Activated CD8-positive, alpha-beta memory T cell treated with anti-CD3 and anti-CD28 coated beads for 4 hours (primary cell): ENCODE measurements at regions not wholly inside any gene's neighbourhood (a gene's known extent, or its start where the extent isn't known, plus 50 kb on each side); places are given as distances from the start of the nearest gene placed in this dataset.
"Not testable (repeated sequence)": the region's sequence is repeated elsewhere in the genome, so short reads cannot be mapped to it uniquely, and the experiment has no call there.

Source experiments
- DNase-seq, 2 donors: peaks; one replicate each; pipeline ENCODE4 v3.0.0-alpha.2; 2020; ENCODE audit warnings: low read depth in 2 of 2

GRCh38 chr5:14944350-14944739 is 72.8 kb upstream of the ANKH start:
- no peak for DNase-seq

GRCh38 chr5:14942212-14942611 is 70.6 kb upstream of the ANKH start:
- no peak for DNase-seq

GRCh38 chr5:14937254-14937653 is 65.7 kb upstream of the ANKH start:
- no peak for DNase-seq

- no peak for DNase-seq
Measured at GRCh38 chr5:14936588-14936987, 65.0 kb upstream of the ANKH start.

GRCh38 chr5:14935341-14935740 is 63.8 kb upstream of the ANKH start:
- DNase-seq, result no peak

- no peak for DNase-seq
Measured at GRCh38 chr5:14932902-14933469, 61.4 kb upstream of the ANKH start.

GRCh38 chr5:14930486-14930885 is 58.9 kb upstream of the ANKH start:
- DNase-seq, result no peak

- no peak for DNase-seq
Measured at GRCh38 chr5:14929293-14930065, 57.9 kb upstream of the ANKH start.

GRCh38 chr5:14928661-14929060 is 57.1 kb upstream of the ANKH start:
- DNase-seq, result no peak

- DNase-seq, result no peak
Measured at GRCh38 chr5:14925326-14925725, 53.7 kb upstream of the ANKH start.

GRCh38 chr5:14922952-14923351 is 51.4 kb upstream of the ANKH start:
- not testable (repeated sequence) for DNase-seq

- no peak for DNase-seq
Measured at GRCh38 chr5:14922456-14922855, 50.9 kb upstream of the ANKH start.
